Naive thymus-derived CD8-positive, alpha-beta T cell (primary cell): ENCODE measurements at regions not wholly inside any gene's neighbourhood (a gene's known extent, or its start where the extent isn't known, plus 50 kb on each side); places are given as distances from the start of the nearest gene placed in this dataset.

Source experiments
- ATAC-seq, 2 donors: fragments of 150-1000 bp; cut with Tn5 transposase in 1 of 2; sonication (Bioruptor Pico), chemical (Tn5 transposase) in 1 of 2; 1 replicate in 1 of 2; 2 replicates in 1 of 2; pipeline ENCODE4 v1.10.0; 2021; ENCODE audit warnings: mild to moderate bottlenecking in 2 of 2, moderate library complexity in 2 of 2
- POLR2A ChIA-PET: fragments of 350-600 bp; sonication (Branson Sonifier 250); formaldehyde crosslinking; loops from one replicate; lab custom pipeline; 2021; ENCODE audit warnings: antibody characterized with exemption; lab: Charles Lee
- DNase-seq, 10 donors: peaks; one replicate each; pipeline versions ENCODE4 v3.0.0 to v3.0.0-alpha.2; 2020 to 2022
- H3K27ac Mint-ChIP-seq, 10 donors: one replicate each; pipeline ENCODE4 v1.8.0; 2020 to 2022; ENCODE audit warnings: mild to moderate bottlenecking in 10 of 10, mixed read lengths in 10 of 10, moderate library complexity in 4 of 10, inconsistent platforms in 1 of 10
- H3K27me3 Mint-ChIP-seq, 5 donors: one replicate each; pipeline ENCODE4 v1.8.0; 2021 to 2022; ENCODE audit warnings: mixed read lengths in 5 of 5
- H3K36me3 Mint-ChIP-seq, 3 donors: one replicate each; pipeline ENCODE4 v1.8.0; 2020 to 2022; ENCODE audit warnings: mixed read lengths in 3 of 3, mild to moderate bottlenecking in 2 of 3, inconsistent platforms in 1 of 3
- H3K4me1 Mint-ChIP-seq, 4 donors: one replicate each; pipeline ENCODE4 v1.8.0; 2021 to 2022; ENCODE audit warnings: mixed read lengths in 4 of 4
- H3K4me3 Mint-ChIP-seq, 10 donors: one replicate each; pipeline ENCODE4 v1.8.0; 2020 to 2022; ENCODE audit warnings: mild to moderate bottlenecking in 10 of 10, mixed read lengths in 10 of 10, moderate library complexity in 6 of 10, inconsistent platforms in 1 of 10
- H3K9me3 Mint-ChIP-seq, 9 donors: one replicate each; pipeline ENCODE4 v1.8.0; 2020 to 2022; ENCODE audit warnings: mixed read lengths in 9 of 9, mild to moderate bottlenecking in 3 of 9, inconsistent platforms in 1 of 9, moderate library complexity in 1 of 9

- DNase-seq (no peak), ATAC-seq (no peak)
- POLR2A ChIA-PET = no interaction called here
- Mint-ChIP-seq H3K27ac (no peak overlapping the region), H3K4me1 (no peaks in the 10 kb centered on the region), H3K36me3 (no peaks in the 10 kb centered on the region), H3K27me3 (peaks cover 0 to 1% (median 0%) of the 10 kb centered on the region in 5 donors), H3K9me3 (peaks cover 0 to 5% (median 1%) of the 10 kb centered on the region in 9 donors), H3K4me3 (no peak overlapping the region)
Observed at GRCh38 chr4:100130964-100131363, 59.3 kb downstream of the DDIT4L start.

- no peak for ATAC-seq
- Mint-ChIP-seq H3K4me3 (no peak overlapping the region), H3K36me3 (no peaks in the 10 kb centered on the region), H3K27ac (no peak overlapping the region), H3K4me1 (no peaks in the 10 kb centered on the region), H3K9me3 (peaks cover 0 to 10% (median 2%) of the 10 kb centered on the region in 9 donors), H3K27me3 (peaks cover 0 to 1% (median 0%) of the 10 kb centered on the region in 5 donors)
- no peak for DNase-seq
- POLR2A ChIA-PET = no interaction called here
Observed at GRCh38 chr4:100130491-100130890, 59.8 kb downstream of the DDIT4L start.

- peaks cover 0 to 1% (median 0%) of the 10 kb centered on the region in 5 donors for H3K27me3 Mint-ChIP-seq
- ATAC-seq (no peak), DNase-seq (no peak)
- no peak overlapping the region for H3K4me3 Mint-ChIP-seq
- H3K36me3 Mint-ChIP-seq = peaks cover 0 to 2% (median 1%) of the 10 kb centered on the region in 3 donors
- POLR2A ChIA-PET = no interaction called here
- peaks cover 4 to 17% (median 7%) of the 10 kb centered on the region in 9 donors for H3K9me3 Mint-ChIP-seq
- no peak overlapping the region for H3K27ac Mint-ChIP-seq
- H3K4me1 Mint-ChIP-seq = no peaks in the 10 kb centered on the region
Observed at GRCh38 chr4:100129774-100130173, 60.5 kb downstream of the DDIT4L start.

- Mint-ChIP-seq H3K27ac (no peak overlapping the region), H3K4me3 (no peak overlapping the region), H3K4me1 (no peaks in the 10 kb centered on the region), H3K9me3 (peaks cover 5 to 28% (median 11%) of the 10 kb centered on the region in 9 donors), H3K27me3 (peaks cover 0 to 1% (median 0%) of the 10 kb centered on the region in 5 donors), H3K36me3 (peaks cover 0 to 6% (median 5%) of the 10 kb centered on the region in 3 donors)
- ATAC-seq (no peak), DNase-seq (no peak)
- POLR2A ChIA-PET = no interaction called here
Observed at GRCh38 chr4:100128338-100128737, 61.9 kb downstream of the DDIT4L start.

GRCh38 chr4:100124715-100125114 is 65.6 kb downstream of the DDIT4L start:
- Mint-ChIP-seq H3K27ac (no peak overlapping the region), H3K4me3 (peak overlapping the region in 1 of 10 donors; percentile 41), H3K9me3 (peaks cover 5 to 28% (median 11%) of the 10 kb centered on the region in 9 donors), H3K27me3 (peaks cover 0 to 5% (median 0%) of the 10 kb centered on the region in 5 donors), H3K4me1 (no peaks in the 10 kb centered on the region), H3K36me3 (peaks cover 0 to 6% (median 5%) of the 10 kb centered on the region in 3 donors)
- ATAC-seq (no peak), DNase-seq (no peak)
- POLR2A ChIA-PET = no interaction called here

GRCh38 chr4:100118181-100118580 is 72.1 kb downstream of the DDIT4L start:
- Mint-ChIP-seq H3K27me3 (peaks cover 0 to 5% (median 0%) of the 10 kb centered on the region in 5 donors), H3K9me3 (no peaks in the 10 kb centered on the region), H3K4me1 (no peaks in the 10 kb centered on the region), H3K4me3 (no peak overlapping the region), H3K36me3 (no peaks in the 10 kb centered on the region), H3K27ac (no peak overlapping the region)
- ATAC-seq = no peak
- DNase-seq = no peak
- POLR2A ChIA-PET = no interaction called here

GRCh38 chr4:100117750-100118149 is 72.5 kb downstream of the DDIT4L start:
- no peak for DNase-seq
- H3K4me1 Mint-ChIP-seq = no peaks in the 10 kb centered on the region
- H3K4me3 Mint-ChIP-seq = no peak overlapping the region
- H3K9me3 Mint-ChIP-seq = no peaks in the 10 kb centered on the region
- H3K27me3 Mint-ChIP-seq = peaks cover 0 to 5% (median 0%) of the 10 kb centered on the region in 5 donors
- no peak for ATAC-seq
- H3K36me3 Mint-ChIP-seq = no peaks in the 10 kb centered on the region
- no peak overlapping the region for H3K27ac Mint-ChIP-seq
- POLR2A ChIA-PET = no interaction called here

GRCh38 chr4:100114909-100115308 is 75.4 kb downstream of the DDIT4L start:
- Mint-ChIP-seq H3K27ac (peak overlapping the region in 1 of 10 donors; percentile 63), H3K36me3 (no peaks in the 10 kb centered on the region), H3K27me3 (peaks cover 0 to 2% (median 0%) of the 10 kb centered on the region in 5 donors), H3K9me3 (no peaks in the 10 kb centered on the region), H3K4me1 (peaks cover 0 to 2% (median 0%) of the 10 kb centered on the region in 4 donors), H3K4me3 (no peak overlapping the region)
- no peak for DNase-seq
- no peak for ATAC-seq
- POLR2A ChIA-PET = no interaction called here

GRCh38 chr4:100113732-100114131 is 76.5 kb downstream of the DDIT4L start:
- peaks cover 0 to 10% (median 7%) of the 10 kb centered on the region in 4 donors for H3K4me1 Mint-ChIP-seq
- H3K4me3 Mint-ChIP-seq = no peak overlapping the region
- no peaks in the 10 kb centered on the region for H3K36me3 Mint-ChIP-seq
- ATAC-seq (no peak), DNase-seq (no peak)
- no peak overlapping the region for H3K27ac Mint-ChIP-seq
- no peaks in the 10 kb centered on the region for H3K9me3 Mint-ChIP-seq
- H3K27me3 Mint-ChIP-seq = no peaks in the 10 kb centered on the region
- POLR2A ChIA-PET = no interaction called here

- POLR2A ChIA-PET = no interaction called here
- H3K27me3 Mint-ChIP-seq = no peaks in the 10 kb centered on the region
- peaks cover 0 to 15% (median 11%) of the 10 kb centered on the region in 4 donors for H3K4me1 Mint-ChIP-seq
- H3K4me3 Mint-ChIP-seq = no peak overlapping the region
- no peaks in the 10 kb centered on the region for H3K9me3 Mint-ChIP-seq
- no peak for ATAC-seq
- DNase-seq = no peak
- no peak overlapping the region for H3K27ac Mint-ChIP-seq
- no peaks in the 10 kb centered on the region for H3K36me3 Mint-ChIP-seq
Observed at GRCh38 chr4:100113096-100113495, 77.2 kb downstream of the DDIT4L start.

- DNase-seq (no peak), ATAC-seq (no peak)
- H3K36me3 Mint-ChIP-seq = no peaks in the 10 kb centered on the region
- H3K9me3 Mint-ChIP-seq = no peaks in the 10 kb centered on the region
- no peaks in the 10 kb centered on the region for H3K27me3 Mint-ChIP-seq
- no peak overlapping the region for H3K27ac Mint-ChIP-seq
- POLR2A ChIA-PET = no interaction called here
- no peak overlapping the region for H3K4me3 Mint-ChIP-seq
- peaks cover 10 to 34% (median 25%) of the 10 kb centered on the region in 4 donors for H3K4me1 Mint-ChIP-seq
Observed at GRCh38 chr4:100109921-100110320, 80.3 kb downstream of the DDIT4L start.

- POLR2A ChIA-PET = no interaction called here
- Mint-ChIP-seq H3K36me3 (no peaks in the 10 kb centered on the region), H3K4me3 (no peak overlapping the region), H3K27me3 (no peaks in the 10 kb centered on the region), H3K27ac (peak overlapping the region in 2 of 10 donors; percentile 46 to 48), H3K9me3 (no peaks in the 10 kb centered on the region), H3K4me1 (peaks cover 10 to 36% (median 25%) of the 10 kb centered on the region in 4 donors)
- no peak for ATAC-seq
- no peak for DNase-seq
Observed at GRCh38 chr4:100108869-100109268, 81.4 kb downstream of the DDIT4L start.

GRCh38 chr4:100106982-100107381 is 83.3 kb downstream of the DDIT4L start:
- Mint-ChIP-seq H3K4me1 (peaks cover 10 to 36% (median 25%) of the 10 kb centered on the region in 4 donors), H3K27me3 (no peaks in the 10 kb centered on the region), H3K9me3 (no peaks in the 10 kb centered on the region), H3K27ac (peak overlapping the region; percentile 6 to 85 (median 74)), H3K4me3 (peak overlapping the region in 8 of 10 donors; percentile 3 to 65 (median 36)), H3K36me3 (no peaks in the 10 kb centered on the region)
- POLR2A ChIA-PET = interaction anchor here (0.5 to 1.2 kb wide), 3 partner anchors 14 to 1241 kb away, joined by 3 to 5 read pairs (median 3); partner anchors contain the start of gene PPP3CA
- ATAC-seq = peak; percentile 96 to 98
- DNase-seq = peak in 8 of 10 donors; percentile 4 to 67 (median 42)

- H3K9me3 Mint-ChIP-seq = no peaks in the 10 kb centered on the region
- H3K36me3 Mint-ChIP-seq = no peaks in the 10 kb centered on the region
- POLR2A ChIA-PET = no interaction called here
- H3K27ac Mint-ChIP-seq = no peak overlapping the region
- H3K4me1 Mint-ChIP-seq = peaks cover 16 to 39% (median 24%) of the 10 kb centered on the region in 4 donors
- ATAC-seq (no peak), DNase-seq (no peak)
- H3K27me3 Mint-ChIP-seq = no peaks in the 10 kb centered on the region
- H3K4me3 Mint-ChIP-seq = no peak overlapping the region
Observed at GRCh38 chr4:100103671-100104070, 86.6 kb downstream of the DDIT4L start.
